Neural progenitor cell (in vitro differentiated cells): ENCODE measurements at regions not wholly inside any gene's neighbourhood (a gene's known extent, or its start where the extent isn't known, plus 50 kb on each side); places are given as distances from the start of the nearest gene placed in this dataset.

Experiments
- CTCF ChIP-seq: fragments of 200-600 bp; sonication (generic); IDR thresholded peaks from 2 replicates; pipeline ENCODE4 v1.5.1; 2017; ENCODE audit warnings: antibody characterized with exemption, mild to moderate bottlenecking
- EZH2phosphoT487 ChIP-seq: fragments of 200-600 bp; sonication (generic); IDR thresholded peaks from 2 replicates; pipeline ENCODE4 v1.6.1; 2017; ENCODE audit warnings: antibody characterized with exemption

DNA sequence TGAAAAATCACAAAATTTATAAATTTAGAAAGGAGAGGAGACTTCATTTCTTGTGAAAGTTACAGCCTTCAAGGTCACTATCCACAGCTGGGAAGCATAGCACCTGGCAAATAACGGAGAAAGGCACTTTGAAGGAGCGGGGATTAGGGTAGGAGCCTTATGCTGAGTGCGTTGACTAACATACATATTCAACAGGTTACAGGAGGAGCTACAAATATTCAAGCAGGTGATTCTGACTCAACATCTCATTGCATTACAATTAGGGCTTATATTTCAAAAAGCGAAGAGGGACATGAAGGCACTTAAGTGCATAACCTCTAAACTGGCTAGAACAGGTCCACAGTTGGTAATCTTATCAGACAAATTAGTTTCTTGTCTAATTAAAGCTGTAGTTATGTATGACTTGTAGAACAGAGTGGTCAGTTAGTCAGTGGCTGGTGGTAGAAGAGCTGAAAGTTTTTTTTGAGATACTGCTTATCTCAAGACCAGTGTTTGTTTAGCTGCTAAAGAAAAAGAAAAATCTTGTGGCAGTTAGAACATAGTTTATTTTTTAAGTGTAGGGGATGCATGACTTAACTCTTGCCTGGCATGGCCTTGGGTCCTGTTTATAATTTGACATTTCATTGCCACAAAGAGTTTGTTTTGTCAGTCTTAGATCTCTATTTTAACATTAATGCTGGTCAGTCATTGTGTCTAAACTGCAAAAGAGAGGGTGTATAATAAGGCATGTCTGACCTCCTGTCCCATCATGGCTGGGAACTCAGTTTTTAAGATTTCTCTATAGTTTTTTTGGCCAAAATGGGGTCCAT, 311.5 kb downstream of the DUSP10 start:
- TF ChIP-seq CTCF = no peak
- TF ChIP-seq EZH2phosphoT487 = no peak
